Stimulated activated memory B cell treated with anti-CD40 and anti-IgM and Interleukin-4, amounts not matched to agents 10 μg/mL and 1 μg/mL and 100 μg/mL, for 72 hours (primary cell): ENCODE measurements at regions not wholly inside any gene's neighbourhood (a gene's known extent, or its start where the extent isn't known, plus 50 kb on each side); places are given as distances from the start of the nearest gene placed in this dataset.
"Not testable (repeated sequence)": the region's sequence is repeated elsewhere in the genome, so short reads cannot be mapped to it uniquely, and the experiment has no call there.

Source experiments
- ATAC-seq: fragments of 150-1000 bp; cut with Tn5 transposase; 2 replicates; pipeline ENCODE4 v1.10.0; 2021
- H3K27ac Mint-ChIP-seq: one replicate; pipeline ENCODE4 v1.8.0; 2022; ENCODE audit warnings: mild to moderate bottlenecking, mixed read lengths
- H3K27me3 Mint-ChIP-seq: one replicate; pipeline ENCODE4 v1.8.0; 2022; ENCODE audit warnings: mixed read lengths
- H3K36me3 Mint-ChIP-seq: one replicate; pipeline ENCODE4 v1.8.0; 2022; ENCODE audit warnings: mixed read lengths
- H3K4me1 Mint-ChIP-seq: one replicate; pipeline ENCODE4 v1.8.0; 2022; ENCODE audit warnings: mixed read lengths
- H3K4me3 Mint-ChIP-seq: one replicate; pipeline ENCODE4 v1.8.0; 2022; ENCODE audit warnings: mild to moderate bottlenecking, moderate library complexity, mixed read lengths
- H3K9me3 Mint-ChIP-seq: one replicate; pipeline ENCODE4 v1.8.0; 2022; ENCODE audit warnings: mixed read lengths

- Mint-ChIP-seq H3K4me1 (no peaks in the 10 kb centered on the region), H3K36me3 (no peaks in the 10 kb centered on the region), H3K4me3 (no peak overlapping the region), H3K27ac (no peak overlapping the region), H3K9me3 (no peaks in the 10 kb centered on the region), H3K27me3 (peaks cover 13% of the 10 kb centered on the region)
- ATAC-seq, result peak; percentile 68
Observed at GRCh38 chr6:85364344-85364743, 85.5 kb upstream of the NT5E start.

- H3K9me3 Mint-ChIP-seq, result no peaks in the 10 kb centered on the region
- no peak for ATAC-seq
- H3K27ac Mint-ChIP-seq, result no peak overlapping the region
- H3K4me3 Mint-ChIP-seq, result no peak overlapping the region
- H3K4me1 Mint-ChIP-seq, result no peaks in the 10 kb centered on the region
- H3K27me3 Mint-ChIP-seq, result peaks cover 13% of the 10 kb centered on the region
- no peaks in the 10 kb centered on the region for H3K36me3 Mint-ChIP-seq
Observed at GRCh38 chr6:85363870-85364269, 86.0 kb upstream of the NT5E start.

- ATAC-seq, result no peak
- H3K9me3 Mint-ChIP-seq, result no peaks in the 10 kb centered on the region
- H3K27me3 Mint-ChIP-seq, result peaks cover 11% of the 10 kb centered on the region
- no peaks in the 10 kb centered on the region for H3K4me1 Mint-ChIP-seq
- no peak overlapping the region for H3K27ac Mint-ChIP-seq
- H3K36me3 Mint-ChIP-seq, result no peaks in the 10 kb centered on the region
- no peak overlapping the region for H3K4me3 Mint-ChIP-seq
Observed at GRCh38 chr6:85362652-85363310, 87.1 kb upstream of the NT5E start.

- Mint-ChIP-seq H3K36me3 (no peaks in the 10 kb centered on the region), H3K4me1 (no peaks in the 10 kb centered on the region), H3K4me3 (no peak overlapping the region), H3K9me3 (no peaks in the 10 kb centered on the region), H3K27me3 (no peaks in the 10 kb centered on the region), H3K27ac (no peak overlapping the region)
- no peak for ATAC-seq
Observed at GRCh38 chr6:85361643-85362014, 88.3 kb upstream of the NT5E start.

- H3K27ac Mint-ChIP-seq, result no peak overlapping the region
- H3K9me3 Mint-ChIP-seq, result no peaks in the 10 kb centered on the region
- no peaks in the 10 kb centered on the region for H3K4me1 Mint-ChIP-seq
- ATAC-seq, result no peak
- H3K36me3 Mint-ChIP-seq, result no peaks in the 10 kb centered on the region
- no peaks in the 10 kb centered on the region for H3K27me3 Mint-ChIP-seq
- no peak overlapping the region for H3K4me3 Mint-ChIP-seq
Observed at GRCh38 chr6:85360794-85361642, 88.9 kb upstream of the NT5E start.

- H3K4me3 Mint-ChIP-seq, result no peak overlapping the region
- H3K27ac Mint-ChIP-seq, result no peak overlapping the region
- H3K36me3 Mint-ChIP-seq, result no peaks in the 10 kb centered on the region
- no peaks in the 10 kb centered on the region for H3K9me3 Mint-ChIP-seq
- H3K4me1 Mint-ChIP-seq, result no peaks in the 10 kb centered on the region
- no peak for ATAC-seq
- H3K27me3 Mint-ChIP-seq, result no peaks in the 10 kb centered on the region
Observed at GRCh38 chr6:85357651-85358050, 92.2 kb upstream of the NT5E start.

- H3K27me3 Mint-ChIP-seq, ATAC-seq, H3K4me3 Mint-ChIP-seq, H3K36me3 Mint-ChIP-seq, H3K4me1 Mint-ChIP-seq, H3K9me3 Mint-ChIP-seq, H3K27ac Mint-ChIP-seq: not testable (repeated sequence)
Observed at GRCh38 chr6:85356743-85357142, 93.1 kb upstream of the NT5E start.

- ATAC-seq, result no peak
- Mint-ChIP-seq H3K4me1 (no peaks in the 10 kb centered on the region), H3K27me3 (no peaks in the 10 kb centered on the region), H3K27ac (no peak overlapping the region), H3K4me3 (no peak overlapping the region), H3K36me3 (no peaks in the 10 kb centered on the region), H3K9me3 (no peaks in the 10 kb centered on the region)
Observed at GRCh38 chr6:85355816-85356215, 94.1 kb upstream of the NT5E start.

- H3K4me1 Mint-ChIP-seq, result no peaks in the 10 kb centered on the region
Observed at GRCh38 chr6:85354761-85355618, 94.9 kb upstream of the NT5E start.

GRCh38 chr6:85353012-85353411 lies 96.9 kb upstream of the NT5E start:
- H3K36me3 Mint-ChIP-seq, result no peaks in the 10 kb centered on the region
- H3K27me3 Mint-ChIP-seq, result no peaks in the 10 kb centered on the region
- H3K27ac Mint-ChIP-seq, result no peak overlapping the region
- no peaks in the 10 kb centered on the region for H3K9me3 Mint-ChIP-seq
- ATAC-seq, result no peak
- no peak overlapping the region for H3K4me3 Mint-ChIP-seq
- no peaks in the 10 kb centered on the region for H3K4me1 Mint-ChIP-seq

More at GRCh38 chr6:85354761-85355618, 94.9 kb upstream of the NT5E start:
- Mint-ChIP-seq H3K4me3 (no peak overlapping the region), H3K9me3 (no peaks in the 10 kb centered on the region), H3K27ac (no peak overlapping the region), H3K36me3 (no peaks in the 10 kb centered on the region), H3K27me3 (no peaks in the 10 kb centered on the region)
- peak; percentile 70 for ATAC-seq

GRCh38 chr6:85348643-85349042 lies 101.2 kb upstream of the NT5E start:
- no peaks in the 10 kb centered on the region for H3K27me3 Mint-ChIP-seq
- H3K27ac Mint-ChIP-seq, result no peak overlapping the region
- no peak overlapping the region for H3K4me3 Mint-ChIP-seq
- H3K9me3 Mint-ChIP-seq, result no peaks in the 10 kb centered on the region
- ATAC-seq, result no peak
- H3K4me1 Mint-ChIP-seq, result no peaks in the 10 kb centered on the region
- H3K36me3 Mint-ChIP-seq, result no peaks in the 10 kb centered on the region

- no peak overlapping the region for H3K4me3 Mint-ChIP-seq
- ATAC-seq, result no peak
- no peaks in the 10 kb centered on the region for H3K4me1 Mint-ChIP-seq
- no peaks in the 10 kb centered on the region for H3K9me3 Mint-ChIP-seq
- H3K27ac Mint-ChIP-seq, result no peak overlapping the region
- no peaks in the 10 kb centered on the region for H3K36me3 Mint-ChIP-seq
- no peaks in the 10 kb centered on the region for H3K27me3 Mint-ChIP-seq
Observed at GRCh38 chr6:85347812-85348211, 102.1 kb upstream of the NT5E start.

- no peak for ATAC-seq
Observed at GRCh38 chr6:85346196-85346595, 103.7 kb upstream of the NT5E start.

GRCh38 chr6:85344996-85345395 lies 104.9 kb upstream of the NT5E start:
- Mint-ChIP-seq H3K4me1 (no peaks in the 10 kb centered on the region), H3K27me3 (no peaks in the 10 kb centered on the region), H3K36me3 (no peaks in the 10 kb centered on the region), H3K9me3 (no peaks in the 10 kb centered on the region), H3K4me3 (no peak overlapping the region), H3K27ac (no peak overlapping the region)
- no peak for ATAC-seq

More at GRCh38 chr6:85346196-85346595, 103.7 kb upstream of the NT5E start:
- no peak overlapping the region for H3K4me3 Mint-ChIP-seq
- H3K27me3 Mint-ChIP-seq, result no peaks in the 10 kb centered on the region
- H3K27ac Mint-ChIP-seq, result no peak overlapping the region
- no peaks in the 10 kb centered on the region for H3K9me3 Mint-ChIP-seq
- H3K36me3 Mint-ChIP-seq, result no peaks in the 10 kb centered on the region
- no peaks in the 10 kb centered on the region for H3K4me1 Mint-ChIP-seq

GRCh38 chr6:85343428-85343827 lies 106.5 kb upstream of the NT5E start:
- Mint-ChIP-seq H3K27ac (no peak overlapping the region), H3K9me3 (no peaks in the 10 kb centered on the region), H3K4me1 (no peaks in the 10 kb centered on the region), H3K36me3 (no peaks in the 10 kb centered on the region), H3K27me3 (no peaks in the 10 kb centered on the region), H3K4me3 (no peak overlapping the region)
- no peak for ATAC-seq
